ENCODE measurements at regions not wholly inside any gene's neighbourhood (a gene's known extent, or its start where the extent isn't known, plus 50 kb on each side); places are given as distances from the start of the nearest gene placed in this dataset.

DNA sequence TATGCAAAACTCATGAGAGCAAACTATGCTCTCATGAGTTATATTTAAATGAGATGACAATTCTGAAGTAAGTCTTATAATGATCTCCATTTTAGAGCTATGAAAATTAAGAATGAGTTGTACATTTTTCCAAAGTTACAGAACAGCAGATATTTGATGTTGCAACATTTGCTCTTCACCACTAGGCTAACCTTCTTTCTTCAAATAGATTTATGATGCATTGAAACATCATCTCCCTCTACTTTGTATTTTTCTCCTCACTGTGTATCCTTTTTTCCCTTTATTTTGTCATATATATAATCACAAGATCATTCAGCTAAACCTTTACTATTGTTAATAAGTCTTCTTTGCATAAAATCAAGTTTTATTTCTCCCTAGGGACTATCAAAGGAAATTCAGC lies 497.7 kb upstream of the TYRP1 start:
- no peaks in the 10 kb centered on the region for H3K36me3 ChIP-seq
- TF ChIP-seq, protein P1, sequence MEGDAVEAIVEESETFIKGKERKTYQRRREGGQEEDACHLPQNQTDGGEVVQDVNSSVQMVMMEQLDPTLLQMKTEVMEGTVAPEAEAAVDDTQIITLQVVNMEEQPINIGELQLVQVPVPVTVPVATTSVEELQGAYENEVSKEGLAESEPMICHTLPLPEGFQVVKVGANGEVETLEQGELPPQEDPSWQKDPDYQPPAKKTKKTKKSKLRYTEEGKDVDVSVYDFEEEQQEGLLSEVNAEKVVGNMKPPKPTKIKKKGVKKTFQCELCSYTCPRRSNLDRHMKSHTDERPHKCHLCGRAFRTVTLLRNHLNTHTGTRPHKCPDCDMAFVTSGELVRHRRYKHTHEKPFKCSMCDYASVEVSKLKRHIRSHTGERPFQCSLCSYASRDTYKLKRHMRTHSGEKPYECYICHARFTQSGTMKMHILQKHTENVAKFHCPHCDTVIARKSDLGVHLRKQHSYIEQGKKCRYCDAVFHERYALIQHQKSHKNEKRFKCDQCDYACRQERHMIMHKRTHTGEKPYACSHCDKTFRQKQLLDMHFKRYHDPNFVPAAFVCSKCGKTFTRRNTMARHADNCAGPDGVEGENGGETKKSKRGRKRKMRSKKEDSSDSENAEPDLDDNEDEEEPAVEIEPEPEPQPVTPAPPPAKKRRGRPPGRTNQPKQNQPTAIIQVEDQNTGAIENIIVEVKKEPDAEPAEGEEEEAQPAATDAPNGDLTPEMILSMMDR (IDR thresholded peaks at IDR 0.05): no peak
- no peak for TF ChIP-seq POLR2A (IDR thresholded peaks at IDR 0.05)
- peaks cover 0 to 6% (median 0%) of the 10 kb centered on the region in 12 donors for H3K9me3 ChIP-seq
- no peaks in the 10 kb centered on the region for H3K27me3 ChIP-seq
- intact Hi-C loops (cut with DNase I): no loop called here
- no peak for ATAC-seq
- H3K27ac ChIP-seq: no peak overlapping the region
- H3K4me3 ChIP-seq: no peak overlapping the region
- DNase-seq: no peak
- no peaks in the 10 kb centered on the region for H3K4me1 ChIP-seq

DNA sequence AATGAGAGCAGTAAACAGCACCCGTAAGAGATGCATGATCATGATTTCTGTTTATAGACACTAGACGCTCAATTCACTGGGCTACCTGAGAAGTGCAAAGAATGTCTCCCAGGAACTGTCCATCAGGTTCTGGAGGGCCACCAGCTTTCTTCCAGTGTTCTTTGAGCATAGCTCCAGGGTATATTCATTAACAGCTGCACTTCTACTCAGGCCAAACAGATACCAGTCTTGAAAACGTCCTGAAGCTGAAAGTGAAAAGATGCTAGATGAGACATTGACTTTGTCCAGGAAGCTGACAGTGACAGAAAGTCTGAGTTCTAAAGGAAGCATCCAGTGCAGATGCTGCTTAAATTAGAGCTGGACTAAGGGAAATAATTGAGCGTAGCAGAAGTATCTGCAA lies 488.7 kb upstream of the TYRP1 start:
- ATAC-seq (no peak), DNase-seq (no peak)
- H3K27me3 ChIP-seq: no peaks in the 10 kb centered on the region
- H3K4me1 ChIP-seq: no peaks in the 10 kb centered on the region
- 59 to 67% (median 64%) methylated on average over 4 of the region's 4 CpGs for WGBS, 4 donors
- intact Hi-C loops (cut with DNase I): no loop called here
- no peaks in the 10 kb centered on the region for H3K9me3 ChIP-seq
- H3K27ac ChIP-seq: no peak overlapping the region
- no peak for TF ChIP-seq POLR2A (IDR thresholded peaks at IDR 0.05)
- TF ChIP-seq, protein P1 (IDR thresholded peaks at IDR 0.05): no peak
- H3K4me3 ChIP-seq: no peak overlapping the region
- no peaks in the 10 kb centered on the region for H3K36me3 ChIP-seq

DNA sequence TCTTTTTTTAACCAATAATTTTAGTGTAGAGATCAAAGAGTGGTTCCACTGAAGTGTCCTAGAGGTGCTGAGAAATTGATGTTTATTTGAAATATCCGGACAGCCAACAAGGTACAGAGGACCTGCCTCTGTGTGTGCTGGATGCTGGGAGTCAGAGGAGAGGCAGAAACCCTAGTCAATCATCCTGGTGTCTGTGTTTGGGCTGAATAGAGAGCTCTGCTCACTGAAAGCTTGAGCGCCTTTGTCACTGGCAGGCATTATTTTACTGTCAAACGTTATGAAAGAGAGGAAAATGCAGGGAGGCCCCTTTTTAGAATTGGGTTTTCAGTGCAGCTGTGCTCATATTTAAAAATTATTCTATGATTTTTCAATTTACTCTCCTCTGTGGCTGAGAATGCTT lies 480.3 kb upstream of the TYRP1 start:
- H3K4me1 ChIP-seq: no peaks in the 10 kb centered on the region
- no peaks in the 10 kb centered on the region for H3K36me3 ChIP-seq
- TF ChIP-seq POLR2A (IDR thresholded peaks at IDR 0.05): no peak
- H3K27ac ChIP-seq: no peak overlapping the region
- peaks cover 0 to 3% (median 0%) of the 10 kb centered on the region in 12 donors for H3K9me3 ChIP-seq
- ATAC-seq (no peak), DNase-seq (no peak)
- H3K4me3 ChIP-seq: no peak overlapping the region
- WGBS, 4 donors: 46 to 60% (median 58%) methylated on average over 3 of the region's 3 CpGs
- intact Hi-C loops (cut with DNase I): no loop called here
- H3K27me3 ChIP-seq: no peaks in the 10 kb centered on the region

DNA sequence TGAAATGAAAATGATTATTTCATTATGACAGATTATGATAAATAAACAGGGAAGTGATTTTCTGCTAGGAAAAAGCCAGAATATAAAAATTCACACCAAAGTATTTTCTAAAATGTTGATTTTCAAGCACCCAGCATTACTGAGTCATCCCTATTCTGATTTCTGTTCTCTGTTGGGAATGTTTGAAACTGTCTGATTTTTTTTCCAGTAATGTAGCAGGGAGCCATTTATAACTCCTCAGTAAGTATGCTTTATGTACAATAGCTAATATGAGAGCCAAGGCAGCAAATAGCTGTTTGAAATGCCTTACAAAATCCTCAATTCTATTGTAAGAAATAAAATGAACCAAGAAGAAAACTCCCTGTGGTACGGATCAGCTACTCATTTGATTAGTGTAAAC lies 471.7 kb upstream of the TYRP1 start:
- 39 to 76% (median 69%) methylated on average over 1 of the region's 1 CpG for WGBS, 4 donors
- DNase-seq: no peak
- H3K4me3 ChIP-seq: no peak overlapping the region
- intact Hi-C loops (cut with DNase I): no loop called here
- H3K27me3 ChIP-seq: no peaks in the 10 kb centered on the region
- ATAC-seq: no peak
- H3K9me3 ChIP-seq: no peaks in the 10 kb centered on the region
- no peaks in the 10 kb centered on the region for H3K36me3 ChIP-seq
- H3K27ac ChIP-seq: no peak overlapping the region
- TF ChIP-seq, protein P1 (IDR thresholded peaks at IDR 0.05): no peak
- no peak for TF ChIP-seq POLR2A (IDR thresholded peaks at IDR 0.05)
- H3K4me1 ChIP-seq: no peaks in the 10 kb centered on the region

DNA sequence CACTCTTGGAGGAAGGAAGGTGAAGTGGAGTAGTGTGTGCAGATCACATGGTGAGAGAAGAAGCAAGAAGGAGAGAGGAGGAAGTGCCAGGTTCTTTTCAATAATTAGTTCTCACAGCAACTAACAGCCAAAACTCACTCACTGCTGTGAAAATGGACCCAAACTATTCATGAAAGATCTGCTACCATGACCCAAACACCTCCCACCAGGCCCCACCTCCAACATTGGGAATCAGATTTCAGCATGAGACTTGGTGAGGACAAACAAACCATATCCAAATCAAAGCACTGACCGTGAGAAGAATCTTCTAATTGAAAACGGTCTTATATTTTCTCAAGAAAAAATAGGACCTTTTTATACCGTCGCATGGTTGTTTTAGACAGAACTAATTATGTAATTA lies 468.7 kb upstream of the TYRP1 start:
- intact Hi-C loops (cut with DNase I): no loop called here

More for the DNA sequence above, 468.7 kb upstream of the TYRP1 start:
- no peak for DNase-seq
- H3K36me3 ChIP-seq: no peaks in the 10 kb centered on the region
- no peaks in the 10 kb centered on the region for H3K27me3 ChIP-seq
- no peak overlapping the region for H3K27ac ChIP-seq
- TF ChIP-seq, protein P1 (IDR thresholded peaks at IDR 0.05): no peak
- no peak for TF ChIP-seq POLR2A (IDR thresholded peaks at IDR 0.05)
- H3K9me3 ChIP-seq: no peaks in the 10 kb centered on the region
- no peaks in the 10 kb centered on the region for H3K4me1 ChIP-seq
- no peak for ATAC-seq
- WGBS, 4 donors: 64 to 79% (median 71%) methylated on average over 4 of the region's 4 CpGs
- no peak overlapping the region for H3K4me3 ChIP-seq

Measured in heart left ventricle (tissue), 16 donors.